Cardiac septum (tissue), 1 donor: ENCODE measurements at regions not wholly inside any gene's neighbourhood (a gene's known extent, or its start where the extent isn't known, plus 50 kb on each side); places are given as distances from the start of the nearest gene placed in this dataset.

Source experiments
- DNase-seq: peaks from one replicate; pipeline ENCODE4 v3.0.0-alpha.2; 2020; ENCODE audit warnings: low spot score
- intact Hi-C: fragments of 100-400 bp; cut with DNase I; formaldehyde crosslinking; loops from one replicate; pipeline ENCODE4 v1.14.0; 2022
- donor health status: DM: no; HTN: no; CAD: no.

DNA sequence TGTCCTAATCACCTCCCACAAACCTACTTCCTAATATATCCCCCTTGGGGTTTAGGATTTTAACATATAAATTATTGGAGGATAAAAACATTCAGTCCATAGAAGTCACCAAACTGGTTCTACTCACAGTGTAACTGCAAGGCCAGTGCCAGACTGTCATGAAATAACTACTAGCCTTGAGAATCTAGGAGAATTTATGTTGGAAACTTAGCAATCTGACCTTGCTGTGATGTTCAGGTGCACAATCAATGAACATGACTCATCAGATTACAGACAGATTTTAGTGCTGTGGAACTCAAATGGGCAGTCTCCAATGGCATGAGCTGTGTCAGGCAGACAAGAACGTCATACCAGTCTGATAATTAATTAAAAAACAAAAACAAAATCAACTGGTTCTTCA is 571.4 kb upstream of the IGFBP3 start:
- intact Hi-C loops: no loop called here
- DNase-seq: no peak

DNA sequence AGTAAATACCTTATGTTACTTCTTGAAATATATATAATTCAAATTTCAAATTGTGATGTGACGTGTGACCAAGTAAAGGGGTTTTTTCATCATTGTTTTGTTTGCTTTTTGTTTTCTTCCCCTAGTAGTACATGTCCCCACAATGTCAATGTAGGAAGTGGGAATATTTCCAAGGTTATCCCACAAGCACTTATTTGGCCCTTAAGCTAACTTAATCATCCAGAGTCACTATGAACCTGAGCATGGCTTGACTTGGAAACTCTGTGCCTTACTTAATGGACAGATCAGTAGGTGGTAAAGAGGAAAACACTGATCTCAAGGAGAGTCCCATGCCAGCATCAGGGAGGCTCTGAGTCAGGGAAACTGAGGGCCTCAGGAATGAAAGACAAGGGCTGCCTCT is 569.3 kb upstream of the IGFBP3 start:
- DNase-seq: no peak
- intact Hi-C loops: no loop called here

GRCh38 chr7:46489106-46489505 is 568.0 kb upstream of the IGFBP3 start:
- intact Hi-C loops: no loop called here

GRCh38 chr7:46488607-46489006 is 567.5 kb upstream of the IGFBP3 start:
- intact Hi-C loops: no loop called here
- DNase-seq: no peak

More at GRCh38 chr7:46489106-46489505, 568.0 kb upstream of the IGFBP3 start:
- DNase-seq: no peak

DNA sequence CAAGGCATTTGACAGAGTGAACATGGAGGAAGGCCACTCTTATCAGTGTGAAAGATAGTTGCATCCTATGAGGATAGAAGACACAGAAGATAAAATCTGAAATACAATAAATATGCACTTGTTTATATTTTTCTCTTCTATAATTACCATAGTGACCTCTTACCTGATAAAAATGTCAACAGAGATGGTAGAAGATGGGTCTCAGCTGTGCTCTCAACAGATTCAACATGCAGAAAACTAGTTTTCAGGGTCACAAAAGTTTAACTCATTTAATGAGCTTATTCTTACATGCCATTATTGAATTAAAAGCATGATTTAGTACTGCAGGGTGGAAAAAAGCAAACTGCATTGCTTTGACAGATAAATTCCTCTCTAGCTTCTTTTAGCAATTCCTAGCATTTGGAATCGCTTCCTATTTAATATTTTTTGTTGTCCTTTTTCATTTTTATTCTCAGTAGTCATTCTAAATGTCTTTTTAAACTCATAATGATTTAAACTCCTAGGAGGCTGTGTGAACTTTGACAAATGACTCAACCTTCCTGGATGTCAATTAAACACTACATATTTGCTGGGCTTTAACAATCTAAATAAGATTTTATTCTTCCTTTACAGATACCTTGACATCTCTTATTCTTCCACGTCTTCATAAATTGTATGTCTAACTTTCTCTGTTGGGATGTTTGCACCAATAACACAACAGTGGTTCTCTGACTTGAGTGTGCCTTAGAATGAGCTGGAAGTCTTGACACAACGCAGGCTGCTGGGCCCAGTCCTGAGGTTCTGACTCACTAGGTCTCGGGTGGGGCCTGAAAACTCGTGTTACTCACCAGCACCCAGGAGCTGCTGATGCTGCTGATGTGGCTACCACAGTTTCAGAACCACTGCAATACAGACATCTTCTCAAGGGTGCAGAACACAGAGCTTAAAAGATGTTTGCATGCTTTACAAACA is 565.5 kb upstream of the IGFBP3 start:
- DNase-seq: no peak
- intact Hi-C loops: no loop called here

DNA sequence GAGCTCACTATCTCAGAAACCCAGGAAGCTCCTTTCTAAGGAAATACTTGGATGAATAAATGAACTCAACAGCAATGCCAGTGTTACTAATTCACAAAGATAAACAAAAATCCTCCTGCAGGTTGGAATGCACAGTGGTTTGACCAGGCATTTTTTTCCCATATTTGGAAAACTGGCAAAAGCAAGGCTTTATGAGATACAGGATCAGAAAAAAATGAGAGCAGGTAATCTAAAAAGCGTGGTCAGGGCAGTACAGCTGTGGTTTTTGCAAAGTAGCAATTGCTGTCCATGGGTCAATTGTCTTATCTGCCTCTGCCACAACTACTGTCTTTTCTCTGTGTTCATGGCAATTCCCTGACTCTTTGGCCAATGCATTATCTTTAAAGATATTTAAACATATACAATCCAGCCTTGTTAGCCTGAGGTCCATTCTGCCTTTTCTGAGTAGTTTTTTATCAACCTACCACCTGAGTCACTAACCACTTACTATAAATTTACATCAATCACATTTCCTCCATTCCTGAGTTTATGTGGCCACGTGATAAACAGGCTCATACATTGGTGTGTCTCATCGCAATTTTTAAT is 564.5 kb upstream of the IGFBP3 start:
- intact Hi-C loops: no loop called here
- DNase-seq: no peak

- DNase-seq: no peak
- intact Hi-C loops: no loop called here
These were observed 563.8 kb upstream of the IGFBP3 start for GRCh38 chr7:46484906-46485305.

DNA sequence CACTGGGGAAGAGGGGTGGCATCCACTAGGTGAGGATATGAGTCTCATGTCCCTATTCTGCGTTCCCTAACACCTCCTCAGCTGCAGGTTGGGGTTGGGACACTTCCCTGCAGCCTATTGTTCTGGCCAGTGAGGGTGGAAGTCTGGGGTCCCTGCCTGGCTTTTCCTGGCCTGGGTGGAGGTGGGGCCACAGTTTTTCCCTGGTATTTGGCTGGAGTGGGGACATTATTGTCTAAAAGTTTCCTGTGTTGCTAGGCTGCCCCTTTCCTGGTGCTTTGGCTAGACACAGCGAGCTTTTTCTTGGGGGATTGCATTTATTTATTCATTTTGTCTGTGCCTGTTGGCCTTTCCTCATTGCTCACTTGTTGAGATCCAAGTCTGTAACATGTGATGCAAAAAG is 559.5 kb upstream of the IGFBP3 start:
- intact Hi-C loops: no loop called here
- no peak for DNase-seq

DNA sequence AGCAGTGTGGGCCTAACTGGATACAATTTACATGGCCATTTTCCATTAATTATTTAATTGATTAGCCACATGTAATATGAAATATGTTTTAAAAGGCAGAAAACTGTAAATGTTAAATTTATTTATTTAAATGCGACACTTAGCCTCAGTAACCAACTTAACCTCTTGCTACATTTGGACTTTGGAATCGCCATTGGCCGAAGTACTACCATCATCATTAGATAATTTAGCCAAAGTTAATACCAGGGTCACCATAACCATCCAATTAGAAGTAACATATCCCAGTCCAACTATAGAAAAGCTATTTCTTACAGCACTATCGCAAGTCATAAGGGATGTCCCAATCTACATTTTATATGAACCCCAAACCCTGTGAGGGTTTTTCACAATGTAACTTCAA is 558.6 kb upstream of the IGFBP3 start:
- no peak for DNase-seq
- intact Hi-C loops: no loop called here

- intact Hi-C loops: no loop called here
- DNase-seq: no peak
These were observed 557.0 kb upstream of the IGFBP3 start for GRCh38 chr7:46478046-46478445.

DNA sequence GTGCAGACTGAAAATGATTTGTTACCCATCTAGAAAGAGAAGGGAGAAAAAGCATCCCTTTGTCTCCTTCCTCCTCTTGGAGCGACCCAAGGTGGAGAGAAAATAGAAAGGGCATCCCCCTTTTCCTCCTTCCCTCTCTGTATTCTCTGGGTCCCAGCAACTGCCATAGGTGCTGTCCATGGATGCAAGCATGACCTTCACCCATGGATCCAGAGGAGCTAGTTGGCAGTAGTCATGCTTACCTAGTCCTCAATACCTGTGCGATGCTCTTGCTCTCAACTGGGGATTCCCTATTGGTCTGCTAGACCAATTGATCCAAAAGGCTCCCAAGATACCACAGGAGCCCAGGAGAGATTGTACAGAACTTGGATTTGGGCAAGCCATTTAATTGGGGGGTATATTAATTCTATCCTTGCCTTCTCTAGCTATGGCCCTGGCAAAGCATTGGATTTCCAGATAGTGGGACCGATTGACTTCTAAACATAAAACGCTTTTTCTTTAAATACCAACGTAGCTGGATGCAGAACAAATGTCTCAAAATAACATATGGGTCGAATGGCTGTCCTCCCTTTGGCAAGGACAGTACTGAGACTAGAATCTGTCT is 547.8 kb upstream of the IGFBP3 start:
- intact Hi-C loops: no loop called here
- no peak for DNase-seq

DNA sequence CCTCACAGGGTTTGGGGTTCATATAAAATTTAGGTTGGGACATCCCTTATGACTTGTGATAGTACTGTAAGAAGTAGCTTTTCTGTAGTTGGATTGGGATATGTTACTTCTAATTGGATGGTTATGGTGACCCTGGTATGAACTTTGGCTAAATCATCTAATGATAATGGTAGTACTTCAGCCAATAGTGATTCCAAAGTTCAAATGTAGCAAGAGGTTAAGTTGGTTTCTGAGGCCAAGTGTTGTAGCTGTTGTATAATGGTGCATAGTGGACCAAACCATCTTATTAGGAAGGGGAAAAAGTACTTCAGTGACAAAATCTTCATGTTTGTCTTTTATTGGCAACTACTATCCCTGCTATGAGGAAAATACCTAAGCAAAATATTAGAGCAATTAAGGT is 542.1 kb upstream of the IGFBP3 start:
- DNase-seq: no peak
- intact Hi-C loops: no loop called here

DNA sequence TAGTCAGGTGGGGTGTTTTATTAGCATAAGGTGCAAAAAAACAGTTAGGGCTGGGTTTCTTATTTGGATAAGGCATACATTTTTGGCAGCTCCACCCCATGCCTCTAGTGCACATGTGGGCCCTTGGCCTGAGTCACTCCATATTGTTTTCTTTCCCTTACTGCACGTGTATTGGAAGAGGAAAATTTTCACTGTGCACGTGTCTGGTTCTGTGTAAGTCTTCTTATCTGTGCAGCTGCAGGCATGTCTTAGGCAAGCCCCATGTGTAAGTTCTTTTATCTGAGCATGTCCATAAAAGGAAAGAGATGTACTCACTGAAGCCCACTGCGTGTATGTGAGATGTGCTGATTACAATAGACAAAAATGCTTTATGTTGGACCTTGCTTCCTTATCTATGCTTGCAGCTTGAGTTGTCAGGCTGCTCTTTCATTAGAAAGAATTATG is 540.3 kb upstream of the IGFBP3 start:
- DNase-seq: no peak
- intact Hi-C loops: no loop called here

DNA sequence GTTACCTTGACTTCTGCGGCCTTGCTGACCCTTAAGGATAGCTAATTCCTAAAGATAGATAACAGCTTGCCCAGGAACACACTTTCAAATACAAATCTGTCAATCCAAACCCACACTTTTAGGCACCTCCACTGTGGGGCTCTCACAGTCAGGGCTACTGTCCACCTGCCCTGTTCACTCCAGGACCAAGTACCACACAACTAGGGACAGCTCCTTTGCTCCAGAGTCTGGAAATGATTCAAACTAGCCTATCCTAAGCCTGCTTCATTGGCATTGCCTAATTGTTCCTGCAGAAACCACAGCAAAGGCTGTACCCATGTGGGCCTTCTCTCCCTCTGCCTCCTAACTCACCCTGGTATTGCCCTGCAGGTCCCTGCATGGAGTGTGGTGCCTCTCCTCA is 538.9 kb upstream of the IGFBP3 start:
- no peak for DNase-seq
- intact Hi-C loops: no loop called here

GRCh38 chr7:46454816-46455215 is 533.7 kb upstream of the IGFBP3 start:
- no peak for DNase-seq
- intact Hi-C loops: no loop called here

DNA sequence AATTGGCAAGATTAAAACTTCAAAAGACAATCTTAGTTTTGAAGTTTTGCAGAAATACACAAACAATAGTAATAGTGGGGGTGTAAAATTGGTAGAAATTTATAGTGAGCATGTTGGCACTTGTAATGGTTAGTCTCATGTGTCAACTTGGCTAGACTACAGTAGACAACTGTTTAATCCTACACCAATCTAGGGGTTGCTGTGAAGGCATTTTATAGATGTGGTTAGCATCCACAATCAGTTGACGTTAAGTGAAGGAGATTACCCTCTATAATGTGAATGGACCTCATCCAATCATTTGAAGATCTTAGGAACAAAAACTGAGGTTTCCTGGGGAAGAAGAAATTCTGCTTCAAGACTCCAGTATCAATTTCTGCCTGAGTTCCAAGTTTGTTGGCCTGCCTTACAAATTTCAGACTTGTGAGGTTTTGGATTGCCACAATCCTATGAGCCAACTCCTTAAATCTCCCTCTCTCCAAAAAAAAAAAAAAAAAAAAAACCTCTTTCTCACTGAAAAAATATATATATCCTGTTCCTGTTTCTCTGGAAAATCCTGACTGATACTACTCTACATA is 531.6 kb upstream of the IGFBP3 start:
- intact Hi-C loops: no loop called here
- no peak for DNase-seq

DNA sequence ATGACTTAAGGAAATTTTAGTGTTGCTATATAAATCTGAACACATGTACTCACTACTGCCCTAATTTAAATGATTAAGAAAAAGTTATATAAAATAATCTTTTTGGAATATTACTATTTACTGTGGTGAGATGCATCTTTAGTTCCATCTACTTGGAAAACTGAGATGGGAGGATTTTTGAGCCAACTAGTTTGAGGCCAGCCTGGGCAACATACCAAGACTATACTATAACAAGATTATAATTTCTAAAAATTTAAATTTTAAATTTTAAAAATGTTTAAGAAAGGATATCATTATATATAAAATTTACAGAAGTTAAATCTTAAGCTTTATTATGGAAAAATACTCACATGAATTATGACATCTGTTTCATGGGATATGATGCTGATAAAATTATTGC is 530.8 kb upstream of the IGFBP3 start:
- no peak for DNase-seq
- intact Hi-C loops: no loop called here

GRCh38 chr7:46450886-46451285 is 529.8 kb upstream of the IGFBP3 start:
- intact Hi-C loops: no loop called here
- no peak for DNase-seq

DNA sequence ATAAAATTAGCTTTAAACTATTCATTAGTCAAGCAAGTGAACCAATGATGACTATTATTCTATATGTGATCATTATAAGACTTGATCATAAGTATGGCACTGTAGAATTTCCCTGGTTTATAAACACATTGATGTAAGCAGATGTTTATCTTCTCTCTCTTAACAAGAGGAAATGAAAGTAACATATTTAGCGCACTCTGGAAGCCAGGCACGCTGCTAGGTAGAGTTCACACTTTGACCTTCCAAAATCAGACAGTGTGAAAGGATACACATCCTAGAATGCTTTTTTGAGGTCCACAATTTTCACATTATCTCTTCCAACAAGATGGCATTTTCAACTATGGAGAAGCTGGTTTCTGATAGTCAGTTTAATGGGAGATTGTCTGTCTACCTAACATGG is 529.4 kb upstream of the IGFBP3 start:
- DNase-seq: no peak
- intact Hi-C loops: no loop called here

DNA sequence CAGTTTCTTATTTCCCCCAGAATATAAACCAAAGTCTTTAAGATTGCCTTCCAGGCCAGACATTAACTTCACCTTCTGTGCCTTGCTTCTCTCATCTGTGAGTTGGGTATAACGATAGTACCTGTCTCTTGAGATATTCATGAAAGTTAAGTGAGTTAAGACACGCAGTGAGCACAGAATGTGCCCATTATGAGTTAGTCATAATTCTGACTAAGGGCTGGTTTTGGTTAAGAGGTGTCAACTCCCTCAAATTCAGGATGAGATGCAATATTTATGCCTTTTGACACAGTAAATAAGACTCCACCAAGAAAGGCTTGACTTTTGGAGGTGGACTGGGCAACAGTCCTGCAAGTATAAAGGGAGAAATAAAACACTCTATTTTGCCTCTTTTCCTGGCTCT is 528.7 kb upstream of the IGFBP3 start:
- DNase-seq: no peak
- intact Hi-C loops: no loop called here

GRCh38 chr7:46448478-46448877 is 527.4 kb upstream of the IGFBP3 start:
- intact Hi-C loops: no loop called here
- no peak for DNase-seq
